ENCODE measurements at regions not wholly inside any gene's neighbourhood (a gene's known extent, or its start where the extent isn't known, plus 50 kb on each side); places are given as distances from the start of the nearest gene placed in this dataset.
"Not testable (repeated sequence)": the region's sequence is repeated elsewhere in the genome, so short reads cannot be mapped to it uniquely, and the experiment has no call there.

DNA sequence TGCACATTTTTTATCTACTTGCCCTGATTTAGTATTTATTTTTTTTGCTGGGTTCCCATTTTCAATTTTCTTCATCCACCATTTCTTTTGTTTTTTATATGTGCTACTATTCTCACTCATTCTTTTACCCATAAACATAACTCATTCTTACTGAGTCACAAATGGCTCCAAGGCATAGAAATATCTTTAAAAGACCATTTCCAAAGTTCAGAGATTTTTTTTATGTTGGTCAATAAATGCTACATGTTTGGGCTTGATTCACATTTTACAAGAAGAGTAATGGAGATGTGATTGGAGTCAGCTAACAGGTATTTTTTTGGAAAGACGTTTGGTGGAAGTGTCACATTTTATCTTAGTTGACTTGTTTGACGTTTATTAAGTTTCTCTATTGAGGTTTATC is 1303.2 kb upstream of the LRRTM3 start:
- TF ChIP-seq, protein P1, sequence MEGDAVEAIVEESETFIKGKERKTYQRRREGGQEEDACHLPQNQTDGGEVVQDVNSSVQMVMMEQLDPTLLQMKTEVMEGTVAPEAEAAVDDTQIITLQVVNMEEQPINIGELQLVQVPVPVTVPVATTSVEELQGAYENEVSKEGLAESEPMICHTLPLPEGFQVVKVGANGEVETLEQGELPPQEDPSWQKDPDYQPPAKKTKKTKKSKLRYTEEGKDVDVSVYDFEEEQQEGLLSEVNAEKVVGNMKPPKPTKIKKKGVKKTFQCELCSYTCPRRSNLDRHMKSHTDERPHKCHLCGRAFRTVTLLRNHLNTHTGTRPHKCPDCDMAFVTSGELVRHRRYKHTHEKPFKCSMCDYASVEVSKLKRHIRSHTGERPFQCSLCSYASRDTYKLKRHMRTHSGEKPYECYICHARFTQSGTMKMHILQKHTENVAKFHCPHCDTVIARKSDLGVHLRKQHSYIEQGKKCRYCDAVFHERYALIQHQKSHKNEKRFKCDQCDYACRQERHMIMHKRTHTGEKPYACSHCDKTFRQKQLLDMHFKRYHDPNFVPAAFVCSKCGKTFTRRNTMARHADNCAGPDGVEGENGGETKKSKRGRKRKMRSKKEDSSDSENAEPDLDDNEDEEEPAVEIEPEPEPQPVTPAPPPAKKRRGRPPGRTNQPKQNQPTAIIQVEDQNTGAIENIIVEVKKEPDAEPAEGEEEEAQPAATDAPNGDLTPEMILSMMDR (IDR thresholded peaks at IDR 0.05; ENCODE audit: low read depth, low read length, missing control alignments), result no peak
- in situ Hi-C loops (cut with HindIII; ENCODE audit: low pct_ligation_motif_present, low sequenced_read_pairs), result no loop called here
- Histone ChIP-seq H3K36me3 (replicated peaks) (no peaks in the 10 kb centered on the region), H3K4me3 (ENCODE audit: low read depth, low read length) (no peak overlapping the region), H3K27ac (no peak overlapping the region), H3K27me3 (replicated peaks) (no peaks in the 10 kb centered on the region)
- DNase-seq, result no peak

DNA sequence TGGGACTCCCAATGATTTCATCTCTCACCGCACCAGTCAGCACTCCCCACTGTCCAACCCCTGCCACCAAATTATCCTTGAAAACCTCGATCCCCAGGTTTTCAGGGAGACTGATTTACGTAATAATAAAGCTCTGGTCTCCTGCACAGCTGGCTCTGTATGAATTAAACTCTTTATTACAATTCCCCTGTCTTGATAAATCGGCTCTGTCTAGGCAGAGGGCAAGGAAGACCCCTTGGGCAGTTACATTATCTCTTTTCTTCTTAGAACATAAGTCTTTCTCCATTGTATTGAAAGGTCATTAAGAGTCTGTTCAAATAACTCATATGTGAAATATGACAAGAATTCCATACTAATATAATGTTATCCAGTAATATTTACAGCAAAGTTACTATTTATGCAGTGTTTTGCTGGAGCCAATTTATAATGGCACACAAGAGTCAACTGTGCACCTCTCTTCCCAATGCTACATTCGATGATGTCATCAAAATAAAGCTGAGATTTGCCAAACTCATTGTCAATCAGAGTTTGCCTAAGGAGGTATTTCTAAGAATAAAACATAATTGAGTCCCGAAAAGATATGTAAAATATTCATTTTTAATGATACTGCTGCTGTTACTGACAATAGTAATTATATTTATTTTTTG is 1297.2 kb upstream of the LRRTM3 start:
- no peaks in the 10 kb centered on the region for H3K36me3 ChIP-seq (replicated peaks)
- TF ChIP-seq, protein P1 (IDR thresholded peaks at IDR 0.05; ENCODE audit: low read depth, low read length, missing control alignments), result no peak
- H3K4me3 ChIP-seq (ENCODE audit: low read depth, low read length), result no peak overlapping the region
- no peak for DNase-seq
- in situ Hi-C loops (cut with HindIII; ENCODE audit: low pct_ligation_motif_present, low sequenced_read_pairs), result no loop called here
- no peak overlapping the region for H3K27ac ChIP-seq
- no peaks in the 10 kb centered on the region for H3K27me3 ChIP-seq (replicated peaks)

DNA sequence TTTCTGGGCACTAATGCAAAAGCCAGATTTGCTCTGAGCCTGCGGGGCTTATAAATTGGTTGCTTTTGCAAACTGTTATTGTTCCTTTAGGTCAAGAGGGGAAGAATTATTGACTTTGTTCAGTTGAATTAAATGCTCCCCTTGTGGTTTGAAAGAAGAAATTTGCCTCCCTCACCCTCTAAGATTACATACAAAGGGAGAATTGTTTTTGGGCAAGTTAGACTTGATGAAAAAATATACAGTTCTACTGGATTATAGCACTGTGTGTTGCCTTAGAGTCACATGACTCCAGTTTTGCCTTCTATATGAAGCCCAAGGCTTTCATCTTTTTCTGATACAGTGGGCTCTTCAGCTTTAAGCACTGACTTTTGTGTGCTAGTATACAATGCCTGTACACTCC is 1265.8 kb upstream of the LRRTM3 start:
- H3K27ac ChIP-seq, result no peak overlapping the region
- no peak for DNase-seq
- no peaks in the 10 kb centered on the region for H3K27me3 ChIP-seq (replicated peaks)
- no peaks in the 10 kb centered on the region for H3K36me3 ChIP-seq (replicated peaks)
- in situ Hi-C loops (cut with HindIII; ENCODE audit: low pct_ligation_motif_present, low sequenced_read_pairs), result no loop called here
- no peak overlapping the region for H3K4me3 ChIP-seq (ENCODE audit: low read depth, low read length)
- TF ChIP-seq, protein P1 (IDR thresholded peaks at IDR 0.05; ENCODE audit: low read depth, low read length, missing control alignments), result no peak

DNA sequence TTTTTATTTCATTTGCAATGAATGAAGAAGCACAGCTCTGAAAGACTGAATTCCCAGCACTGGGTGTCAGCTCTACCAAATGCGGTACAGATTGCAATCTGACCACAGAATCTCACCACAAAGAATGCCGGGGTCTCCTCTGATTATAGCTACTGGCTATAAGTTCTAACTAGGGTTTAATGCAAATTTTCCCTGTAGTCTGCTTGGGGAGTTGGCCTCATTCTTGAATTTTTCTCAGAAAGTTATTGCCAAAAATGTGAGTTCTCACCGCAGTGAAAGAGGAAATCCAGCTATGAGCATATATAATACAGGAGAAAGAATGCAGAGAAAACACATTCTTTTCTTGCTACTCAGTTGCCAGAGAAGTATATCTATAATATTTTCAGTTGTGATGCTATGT is 1255.7 kb upstream of the LRRTM3 start:
- Histone ChIP-seq H3K27me3 (replicated peaks) (no peaks in the 10 kb centered on the region), H3K36me3 (replicated peaks) (no peaks in the 10 kb centered on the region), H3K4me3 (ENCODE audit: low read depth, low read length) (no peak overlapping the region), H3K27ac (no peak overlapping the region)
- DNase-seq, result peak; percentile 90
- in situ Hi-C loops (cut with HindIII; ENCODE audit: low pct_ligation_motif_present, low sequenced_read_pairs), result no loop called here
- TF ChIP-seq, protein P1 (IDR thresholded peaks at IDR 0.05; ENCODE audit: low read depth, low read length, missing control alignments), result no peak

DNA sequence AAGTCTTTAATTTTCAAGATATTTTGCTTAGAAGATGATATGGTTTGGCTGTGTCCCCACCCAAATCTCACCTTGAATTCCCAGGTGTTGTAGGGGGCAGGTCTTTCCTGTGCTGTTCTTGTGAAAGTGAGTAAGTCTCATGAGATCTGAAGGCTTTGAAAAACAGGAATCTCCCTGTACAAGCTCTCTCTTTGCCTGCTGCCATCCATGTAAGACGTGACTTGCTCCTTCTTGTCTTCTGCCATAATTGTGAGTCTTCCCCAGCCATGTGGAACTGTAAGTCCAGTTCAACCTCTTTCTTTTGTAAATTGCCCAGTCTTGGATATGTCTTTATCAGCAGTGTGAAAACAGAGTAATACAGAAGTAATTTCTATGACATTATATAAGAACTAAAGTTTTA is 1255.2 kb upstream of the LRRTM3 start:
- H3K27me3 ChIP-seq (replicated peaks); H3K4me3 ChIP-seq (ENCODE audit: low read depth, low read length); H3K27ac ChIP-seq; in situ Hi-C loops (cut with HindIII; ENCODE audit: low pct_ligation_motif_present, low sequenced_read_pairs); H3K36me3 ChIP-seq (replicated peaks): not testable (repeated sequence)
- DNase-seq, result peak; percentile 1

DNA sequence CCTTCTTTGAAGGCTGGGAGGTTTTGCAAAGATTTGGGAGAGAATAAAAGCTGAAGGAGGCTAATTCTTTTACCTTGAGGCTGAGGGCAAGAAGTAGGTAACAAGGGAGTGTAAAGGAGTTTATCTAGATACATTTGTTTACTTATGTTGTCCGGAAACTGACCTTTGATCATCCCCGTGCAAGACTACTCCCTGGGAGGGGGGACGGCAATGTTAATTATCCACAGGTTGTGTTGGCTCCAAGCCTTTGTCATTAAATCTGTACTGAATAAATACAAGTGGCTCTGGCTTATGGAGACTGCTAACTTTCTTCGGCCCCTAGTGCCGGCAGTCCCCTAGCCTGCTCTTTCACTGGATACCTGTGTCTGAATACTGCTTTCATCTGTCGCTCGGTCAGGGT is 1250.6 kb upstream of the LRRTM3 start:
- TF ChIP-seq, protein P1 (IDR thresholded peaks at IDR 0.05; ENCODE audit: low read depth, low read length, missing control alignments), result no peak
- no peak overlapping the region for H3K27ac ChIP-seq
- DNase-seq, result no peak
- H3K27me3 ChIP-seq (replicated peaks), result no peaks in the 10 kb centered on the region
- no peaks in the 10 kb centered on the region for H3K36me3 ChIP-seq (replicated peaks)
- no peak overlapping the region for H3K4me3 ChIP-seq (ENCODE audit: low read depth, low read length)
- in situ Hi-C loops (cut with HindIII; ENCODE audit: low pct_ligation_motif_present, low sequenced_read_pairs), result no loop called here
